WI38 (cell line): ENCODE measurements at regions not wholly inside any gene's neighbourhood (a gene's known extent, or its start where the extent isn't known, plus 50 kb on each side); places are given as distances from the start of the nearest gene placed in this dataset.

Experiments used
- H3K4me3 ChIP-seq: 2 replicates; pipeline ENCODE4 v1.5.1; 2011; ENCODE audit warnings: low read depth, mild to moderate bottlenecking, control low read depth, low read length
- CTCF ChIP-seq: IDR thresholded peaks from 2 replicates; pipeline ENCODE4 v1.5.1; 2012; ENCODE audit warnings: low read depth, mild to moderate bottlenecking, control low read depth, low read length

- no peak for TF ChIP-seq CTCF
Measured at GRCh38 chr13:89890806-89891205, 1456.7 kb upstream of the MIR17HG start.

GRCh38 chr13:89891416-89891815 is 1456.1 kb upstream of the MIR17HG start:
- no peak for TF ChIP-seq CTCF
- H3K4me3 ChIP-seq, result no peak overlapping the region

More at GRCh38 chr13:89890806-89891205, 1456.7 kb upstream of the MIR17HG start:
- no peak overlapping the region for H3K4me3 ChIP-seq

GRCh38 chr13:89897681-89898080 is 1449.8 kb upstream of the MIR17HG start:
- no peak overlapping the region for H3K4me3 ChIP-seq
- TF ChIP-seq CTCF, result no peak

DNA sequence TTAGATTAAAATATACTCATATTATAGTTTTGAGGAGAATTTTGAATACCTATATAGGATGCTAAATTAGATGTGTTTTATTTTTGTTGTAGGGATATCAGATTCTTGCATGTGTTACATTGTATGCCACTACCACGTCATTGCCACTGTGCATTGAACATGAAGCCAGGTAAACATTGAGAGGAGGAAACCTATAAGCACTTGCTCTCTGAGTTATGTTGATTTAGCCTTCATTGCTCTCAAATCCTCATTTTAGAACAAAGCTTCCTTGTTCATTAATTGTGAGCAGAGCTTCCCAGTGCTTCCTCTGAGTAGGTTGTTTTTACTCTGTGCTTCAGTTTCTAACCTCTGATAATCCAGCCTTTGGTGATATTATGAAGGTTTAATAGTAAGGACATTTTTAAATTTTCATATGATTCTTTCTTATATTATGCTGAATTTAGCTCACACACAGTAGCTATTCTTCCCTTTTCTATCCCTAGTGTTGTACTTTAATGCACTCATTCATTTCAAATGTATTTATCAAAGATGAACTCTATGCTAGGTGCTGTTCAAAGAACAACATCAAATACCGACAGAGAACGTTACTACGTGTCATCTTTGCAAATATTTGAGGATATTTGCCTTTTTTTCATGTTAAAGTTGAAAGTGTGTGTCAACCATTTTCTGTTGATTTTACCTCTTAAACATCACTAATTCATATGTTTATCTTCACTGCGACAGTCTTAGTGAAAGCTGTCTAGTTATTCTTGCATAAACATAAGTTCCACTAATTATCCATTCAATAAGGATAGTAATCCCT is 1448.0 kb upstream of the MIR17HG start:
- no peak for TF ChIP-seq CTCF
- H3K4me3 ChIP-seq, result no peak overlapping the region

DNA sequence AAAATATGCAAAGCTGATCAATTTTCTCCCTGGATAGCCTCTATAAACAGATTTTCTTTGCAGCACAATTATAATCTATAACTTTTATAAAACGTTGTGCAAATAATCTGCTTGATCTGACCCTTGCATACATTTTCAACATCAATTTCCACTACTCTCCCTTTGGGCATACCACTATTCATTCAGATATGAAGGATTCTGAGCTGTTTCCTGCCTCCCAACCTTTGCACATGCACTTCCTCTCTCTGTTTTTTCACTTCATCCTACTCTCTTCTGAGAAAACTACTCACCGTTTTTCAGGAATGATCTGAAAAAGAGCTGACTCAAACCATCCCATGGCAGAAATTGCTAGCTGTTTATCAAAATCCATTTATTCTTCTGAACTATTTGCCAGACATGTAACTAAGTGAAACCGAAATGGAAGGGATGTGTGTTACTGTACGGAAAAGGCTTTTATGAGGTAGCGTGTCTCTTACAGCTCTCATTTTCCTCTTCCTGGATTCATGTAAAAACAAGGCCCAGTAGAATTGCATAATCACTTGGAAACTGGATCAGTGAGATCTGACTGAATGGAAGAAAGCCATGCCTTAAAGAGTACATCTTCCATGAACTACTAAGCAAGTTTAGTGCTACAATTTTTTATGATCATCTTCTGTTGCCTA is 1447.3 kb upstream of the MIR17HG start:
- TF ChIP-seq CTCF, result no peak
- no peak overlapping the region for H3K4me3 ChIP-seq

DNA sequence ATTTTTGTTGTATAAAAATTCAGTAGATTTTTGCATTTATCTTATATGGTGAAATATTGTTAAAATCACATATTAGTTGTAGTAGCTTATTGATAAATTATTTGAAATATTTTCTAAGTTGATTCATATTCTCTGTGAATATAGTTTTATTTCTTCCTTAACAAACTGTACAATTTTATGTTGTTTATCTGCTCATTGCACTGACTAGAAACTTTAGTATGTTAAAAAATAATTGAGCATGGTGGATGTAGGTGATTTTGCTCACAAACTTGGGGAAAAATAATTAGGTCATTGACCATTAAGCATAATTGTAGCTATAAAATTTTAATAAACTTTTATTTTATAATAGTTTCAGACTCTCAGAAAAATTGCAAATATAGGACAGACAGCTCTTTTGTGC is 1445.3 kb upstream of the MIR17HG start:
- TF ChIP-seq CTCF, result no peak
- no peak overlapping the region for H3K4me3 ChIP-seq

DNA sequence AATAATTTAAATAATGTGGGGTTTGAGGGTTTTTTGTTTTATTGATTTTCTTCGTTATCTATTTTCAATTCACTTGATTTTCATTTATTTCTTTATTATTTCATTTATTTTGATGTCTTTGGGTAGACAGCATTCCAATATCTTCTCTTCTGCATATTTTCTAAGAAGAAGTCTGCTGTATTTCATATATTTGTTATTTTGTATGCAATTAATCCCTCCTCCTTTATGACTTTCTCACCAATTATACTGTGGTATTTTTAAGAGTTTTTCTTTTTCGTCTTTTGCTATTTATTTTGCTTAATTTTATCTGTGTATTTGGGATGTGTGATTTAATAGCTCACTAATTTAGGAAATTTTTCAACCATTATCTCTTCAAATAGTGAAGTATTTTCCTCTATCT is 1444.4 kb upstream of the MIR17HG start:
- no peak overlapping the region for H3K4me3 ChIP-seq
- no peak for TF ChIP-seq CTCF
